K562 (cell line): ENCODE measurements at regions not wholly inside any gene's neighbourhood (a gene's known extent, or its start where the extent isn't known, plus 50 kb on each side); places are given as distances from the start of the nearest gene placed in this dataset.

Experiments used
- ATAC-seq: fragments of 200-7000 bp; cut with Tn5 transposase; 3 replicates; pipeline ENCODE4 v1.9.1; 2020; ENCODE audit warnings: moderate library complexity
- BruUV-seq: library from RNA; stranded (reverse); fragments of 400-500 nt; replicated peaks from 2 replicates; lab custom pipeline; 2021; lab: Mats Ljungman, UMichigan
- CTCF ChIA-PET: fragments of 300-600 bp; formaldehyde crosslinking; extraction: SDS; loops from one replicate; lab custom pipeline; 2021; ENCODE audit warnings: low intra/inter-chr PET ratio; lab: Yijun Ruan, JAX
- POLR2A ChIA-PET: fragments of 300-600, 350-650 bp; sonication (Branson Sonifier 250); formaldehyde crosslinking; extraction: SDS; loops from one replicate; lab custom pipeline; 2021; ENCODE audit warnings: antibody characterized with exemption, inconsistent platforms; lab: Yijun Ruan, JAX
- DNase-seq, 4 experiments: peaks; one replicate each; pipeline versions ENCODE4 v3.0.0 to v3.0.0-alpha.2; 2011 to 2018; ENCODE audit warnings: low spot score in 3 of 4, mixed read lengths in 3 of 4; ENCODE audit errors: extremely low read depth in 1 of 4
- FAIRE-seq: peaks from 2 replicates; lab custom pipeline; 2011; peaks lifted over from hg19 to GRCh38; lab: Jason Lieb, UNC
- H2AFZ ChIP-seq: 2 replicates; pipeline ENCODE4 v1.6.0; 2011; ENCODE audit warnings: low read depth, low read length, control low read depth, inconsistent platforms
- H3K27ac ChIP-seq: fragments of 200-600 bp; 3 replicates; pipeline ENCODE4 v1.8.0; 2011; ENCODE audit warnings: low read depth, mild to moderate bottlenecking, control low read depth, inconsistent platforms, low read length, moderate library complexity, mixed read lengths; ENCODE audit errors: extremely low read depth
- H3K27me3 ChIP-seq, 2 experiments: fragments of 300-600 bp in 1 of 2; 2 replicates in 1 of 2; 3 replicates in 1 of 2; pipeline versions ENCODE4 v1.6.0 to v1.8.0; 2011; ENCODE audit warnings: inconsistent platforms in 2 of 2, low read length in 2 of 2, mild to moderate bottlenecking in 1 of 2, mixed read lengths in 1 of 2, moderate library complexity in 1 of 2; ENCODE audit not compliant: control insufficient read depth in 2 of 2, insufficient read depth in 2 of 2
- H3K36me3 ChIP-seq: fragments of 300-600 bp; 3 replicates; pipeline ENCODE4 v1.8.0; 2011; ENCODE audit warnings: mild to moderate bottlenecking, low read length, inconsistent platforms; ENCODE audit not compliant: control insufficient read depth, insufficient read depth
- H3K4me1 ChIP-seq, 2 experiments: fragments of 200-600 bp in 1 of 2; replicated peaks in 1 of 2; 2 replicates in 1 of 2; 3 replicates in 1 of 2; pipeline versions ENCODE4 v1.5.1 to v1.8.0; 2011; ENCODE audit warnings: inconsistent platforms in 2 of 2, low read length in 2 of 2, mild to moderate bottlenecking in 1 of 2, mixed read lengths in 1 of 2, moderate library complexity in 1 of 2; ENCODE audit not compliant: control insufficient read depth in 2 of 2, insufficient read depth in 2 of 2
- H3K4me2 ChIP-seq: 2 replicates; pipeline ENCODE4 v1.6.1; 2011; ENCODE audit warnings: low read length, control low read depth, inconsistent platforms, mixed read lengths; ENCODE audit not compliant: insufficient read depth
- H3K4me3 ChIP-seq: fragments of 200-600 bp; sonication (generic), shearing (Covaris generic); 2 replicates; pipeline ENCODE4 v1.5.1; 2016; ENCODE audit warnings: control low read depth, inconsistent platforms
- H3K79me2 ChIP-seq: fragments of 200-600 bp; 3 replicates; pipeline ENCODE4 v1.8.0; 2011; ENCODE audit warnings: low read length, inconsistent platforms; ENCODE audit not compliant: control insufficient read depth, insufficient read depth
- H3K9ac ChIP-seq, 2 experiments: 2 replicates each; pipeline versions ENCODE4 v1.6.0 to v1.6.1; 2011; ENCODE audit warnings: low read depth in 2 of 2, low read length in 2 of 2, control low read depth in 1 of 2, inconsistent platforms in 1 of 2, mild to moderate bottlenecking in 1 of 2, mixed read lengths in 1 of 2; ENCODE audit not compliant: insufficient read depth in 1 of 2
- H3K9me1 ChIP-seq: one replicate; pipeline ENCODE4 v1.6.0; 2011; ENCODE audit warnings: inconsistent platforms, mild to moderate bottlenecking, low read length, moderate library complexity; ENCODE audit not compliant: control insufficient read depth, insufficient read depth
- H3K9me3 ChIP-seq: replicated peaks from 2 replicates; pipeline ENCODE4 v1.5.1; 2011; ENCODE audit warnings: low read depth, low read length, inconsistent platforms; ENCODE audit not compliant: control insufficient read depth, insufficient read depth
- H4K20me1 ChIP-seq: replicated peaks from 2 replicates; pipeline ENCODE4 v1.6.1; 2011; ENCODE audit warnings: low read length, inconsistent platforms, mixed read lengths; ENCODE audit not compliant: control insufficient read depth, insufficient read depth
- GABPA ChIP-seq: fragments of 200-800 bp; sonication (Bioruptor generic); conservative IDR thresholded peaks from 2 replicates; pipeline ENCODE4 v1.6.1; 2016; ENCODE audit warnings: low read depth, missing genetic modification characterization, missing compliant biosample characterization
- L3MBTL2 ChIP-seq: fragments of 450-650 bp; IDR thresholded peaks from 2 replicates; pipeline ENCODE4 v1.6.1; 2016; ENCODE audit warnings: mild to moderate bottlenecking, moderate library complexity
- MTA1 ChIP-seq: fragments of 450-650 bp; IDR thresholded peaks from 2 replicates; pipeline ENCODE4 v1.6.1; 2017; ENCODE audit warnings: borderline replicate concordance
- NBN ChIP-seq: fragments of 450-650 bp; IDR thresholded peaks from 2 replicates; pipeline ENCODE4 v1.6.1; 2016; ENCODE audit warnings: low read depth, mild to moderate bottlenecking
- NFYB ChIP-seq: IDR thresholded peaks from 2 replicates; pipeline ENCODE4 v1.6.1; 2011; ENCODE audit warnings: mild to moderate bottlenecking, moderate library complexity; ENCODE audit not compliant: insufficient read length; ENCODE audit errors: extremely low read depth
- RHOXF2B ChIP-seq: fragments of 250-450 bp; sonication (Bioruptor Pico); conservative IDR thresholded peaks from 2 replicates; pipeline ENCODE4 v1.5.1; 2021
- SAFB ChIP-seq: fragments of 200-400 bp; formaldehyde crosslinking; IDR thresholded peaks from 2 replicates; pipeline ENCODE4 v1.6.1; 2017; ENCODE audit warnings: low read depth, low read length, borderline replicate concordance
- SMARCC2 ChIP-seq: fragments of 450-650 bp; IDR thresholded peaks from 2 replicates; pipeline ENCODE4 v1.6.1; 2017; ENCODE audit warnings: antibody characterized with exemption, moderate library complexity, mild to moderate bottlenecking, low read depth
- SRSF1 ChIP-seq: fragments of 200-400 bp; formaldehyde crosslinking; IDR thresholded peaks from 2 replicates; pipeline ENCODE4 v1.6.1; 2017; ENCODE audit warnings: mild to moderate bottlenecking, low read depth, low read length, moderate library complexity
- TCFL5 ChIP-seq: fragments of 250-450 bp; sonication (Bioruptor Pico); conservative IDR thresholded peaks from 2 replicates; pipeline ENCODE4 v1.6.1; 2021; ENCODE audit warnings: mild to moderate bottlenecking, moderate library complexity, matching md5 sums
- ZNF146 ChIP-seq: IDR thresholded peaks from one replicate; pipeline ENCODE4 v1.6.1; 2018; ENCODE audit warnings: missing compliant biosample characterization; ENCODE audit not compliant: unreplicated experiment
- WGBS: fragments of 100-300 bp; shearing (Covaris generic); methylation state at CpG from one replicate; pipeline ENCODE4 v1.1.6; 2016; ENCODE audit warnings: low coverage, mixed read lengths; ENCODE audit not compliant: insufficient coverage; ENCODE audit errors: missing lambda C conversion rate; 5-methylcytosine and 5-hydroxymethylcytosine counted together
- in situ Hi-C: fragments of 300-500 bp; cut with MboI; formaldehyde crosslinking; loops from 4 replicates; pipeline ENCODE4 v1.15.0; 2018; ENCODE audit warnings: inconsistent platforms, mixed read lengths
- intact Hi-C: fragments of 100-400 bp; cut with micrococcal nuclease; formaldehyde crosslinking; loops from 2 replicates; pipeline ENCODE4 v1.14.2; 2022
- TF ChIP-seq, protein P1 (sequence below): fragments of 250-450 bp; sonication (Bioruptor Pico); IDR thresholded peaks from 2 replicates; pipeline ENCODE4 v1.8.0; 2022; ENCODE audit warnings: moderate library complexity, mild to moderate bottlenecking, inconsistent platforms

- H3K27me3 ChIP-seq: no peaks in the 10 kb centered on the region
- no peak overlapping the region for H3K9ac ChIP-seq
- no peak overlapping the region for H3K27ac ChIP-seq
- in situ Hi-C loops (no loop called here), intact Hi-C loops (no loop called here)
- no peak overlapping the region for H3K4me3 ChIP-seq
- H3K79me2 ChIP-seq: no peaks in the 10 kb centered on the region
- no peak for DNase-seq
- H3K9me1 ChIP-seq: no peaks in the 10 kb centered on the region
- no peak for ATAC-seq
- H3K36me3 ChIP-seq: no peaks in the 10 kb centered on the region
- H4K20me1 ChIP-seq: no peaks in the 10 kb centered on the region
- H2AFZ ChIP-seq: no peak overlapping the region
- H3K4me1 ChIP-seq: no peaks in the 10 kb centered on the region
- ChIA-PET POLR2A (interaction anchor here (0.6 to 0.9 kb wide), 2 partner anchors 53 to 1325 kb away, joined by 3 read pairs; no protein-coding TSS in a partner anchor), CTCF (no interaction called here)
- no TSS peak for BruUV-seq
- TF ChIP-seq ZNF146 (CRISPR knock-in tag) (no peak), SAFB (no peak), SMARCC2 (no peak), SRSF1 (no peak), TCFL5 (CRISPR knock-in tag) (no peak), NBN (no peak)
- WGBS: 0% methylated on average over 2 of the region's 2 CpGs
- no peaks in the 10 kb centered on the region for H3K9me3 ChIP-seq
- no peak for FAIRE-seq
- H3K4me2 ChIP-seq: no peak overlapping the region
Measured at GRCh38 chr2:66920415-66920814, 476.7 kb upstream of the ETAA1 start.

DNA sequence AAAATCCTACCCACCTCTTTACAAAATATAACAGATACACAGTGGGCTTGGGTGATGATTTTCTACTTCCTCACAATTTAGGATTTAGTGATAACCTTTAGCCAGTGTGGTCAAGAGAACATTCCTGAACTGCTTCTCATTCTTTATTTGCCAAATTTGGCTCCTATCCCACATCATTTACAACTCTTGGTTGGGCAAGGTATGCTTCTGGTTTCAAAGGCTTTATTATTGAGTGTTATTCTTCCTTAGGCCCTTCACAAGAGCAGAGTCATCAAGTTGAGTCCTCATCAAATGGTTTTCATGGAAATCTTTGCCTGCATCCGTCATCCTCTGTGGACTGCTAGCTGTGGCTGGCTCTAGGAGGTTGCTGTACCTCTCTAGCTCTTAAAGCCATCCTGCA, 472.0 kb upstream of the ETAA1 start:
- no TSS peak for BruUV-seq
- H3K27ac ChIP-seq: no peak overlapping the region
- no peaks in the 10 kb centered on the region for H3K9me3 ChIP-seq
- ATAC-seq (no peak), FAIRE-seq (no peak), DNase-seq (no peak)
- H3K4me2 ChIP-seq: no peak overlapping the region
- H3K9me1 ChIP-seq: no peaks in the 10 kb centered on the region
- no peaks in the 10 kb centered on the region for H3K36me3 ChIP-seq
- H3K9ac ChIP-seq: no peak overlapping the region
- H4K20me1 ChIP-seq: no peaks in the 10 kb centered on the region
- H3K4me3 ChIP-seq: no peak overlapping the region
- H3K4me1 ChIP-seq: no peaks in the 10 kb centered on the region
- CTCF ChIA-PET: no interaction called here
- TF ChIP-seq NFYB (no peak), MTA1 (no peak), GABPA (no peak), RHOXF2B (CRISPR knock-in tag) (no peak), L3MBTL2 (no peak)
- TF ChIP-seq, protein P1, sequence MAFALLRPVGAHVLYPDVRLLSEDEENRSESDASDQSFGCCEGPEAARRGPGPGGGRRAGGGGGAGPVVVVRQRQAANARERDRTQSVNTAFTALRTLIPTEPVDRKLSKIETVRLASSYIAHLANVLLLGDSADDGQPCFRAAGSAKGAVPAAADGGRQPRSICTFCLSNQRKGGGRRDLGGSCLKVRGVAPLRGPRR: no peak
- H3K79me2 ChIP-seq: no peaks in the 10 kb centered on the region
- H2AFZ ChIP-seq: no peak overlapping the region
- in situ Hi-C loops: no loop called here
- 0% methylated on average over 1 of the region's 1 CpG for WGBS
- no peaks in the 10 kb centered on the region for H3K27me3 ChIP-seq
- intact Hi-C loops: no loop called here
- POLR2A ChIA-PET: interaction anchor here (0.6 kb wide), 1 partner anchor 108 kb away, joined by 3 read pairs; no protein-coding TSS in a partner anchor
